Fibroblast of skin of scalp (primary cell): ENCODE measurements at regions not wholly inside any gene's neighbourhood (a gene's known extent, or its start where the extent isn't known, plus 50 kb on each side); places are given as distances from the start of the nearest gene placed in this dataset.
"Not testable (repeated sequence)": the region's sequence is repeated elsewhere in the genome, so short reads cannot be mapped to it uniquely, and the experiment has no call there.

Experiments
- DNase-seq: peaks from one replicate; pipeline ENCODE4 v3.0.0-alpha.2; 2013

DNA sequence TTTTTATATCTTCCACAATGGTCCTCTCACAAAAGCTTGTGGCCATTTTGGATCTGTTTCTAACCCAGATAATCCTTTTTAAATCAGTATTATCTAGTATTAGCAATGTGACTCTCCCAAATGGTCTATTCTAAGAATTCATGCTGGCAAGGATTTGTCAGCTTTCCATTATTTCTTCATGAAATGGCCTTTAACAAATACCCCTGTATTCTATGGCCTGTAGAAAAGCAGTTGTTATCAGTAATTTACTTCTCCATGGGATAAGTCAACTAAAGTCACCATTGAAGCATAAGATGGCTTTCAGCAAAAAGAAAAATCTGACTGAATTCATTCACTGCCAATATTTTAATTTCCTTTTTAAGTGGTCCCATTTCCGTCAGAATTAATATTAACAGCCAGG, 346.4 kb upstream of the FAM174A start:
- DNase-seq, result no peak

DNA sequence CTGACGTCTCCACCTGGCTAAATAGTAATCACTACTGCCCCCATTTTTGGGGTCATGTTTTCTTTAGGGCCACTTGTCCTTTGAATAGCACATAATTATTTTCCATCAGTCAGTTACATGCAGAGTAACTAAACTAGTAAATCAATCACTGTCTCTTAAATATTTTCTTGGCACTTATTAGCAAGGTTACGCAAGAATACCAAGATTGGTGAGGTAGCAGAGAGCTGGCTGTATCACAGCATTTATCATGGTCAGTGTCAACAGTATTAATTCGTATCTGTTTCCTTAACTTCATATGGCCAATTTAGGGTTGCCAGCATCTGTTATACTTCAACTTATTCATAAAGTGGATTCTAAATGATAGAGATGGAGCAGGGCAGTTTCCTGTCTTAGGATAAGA, 346.8 kb upstream of the FAM174A start:
- DNase-seq, result no peak

DNA sequence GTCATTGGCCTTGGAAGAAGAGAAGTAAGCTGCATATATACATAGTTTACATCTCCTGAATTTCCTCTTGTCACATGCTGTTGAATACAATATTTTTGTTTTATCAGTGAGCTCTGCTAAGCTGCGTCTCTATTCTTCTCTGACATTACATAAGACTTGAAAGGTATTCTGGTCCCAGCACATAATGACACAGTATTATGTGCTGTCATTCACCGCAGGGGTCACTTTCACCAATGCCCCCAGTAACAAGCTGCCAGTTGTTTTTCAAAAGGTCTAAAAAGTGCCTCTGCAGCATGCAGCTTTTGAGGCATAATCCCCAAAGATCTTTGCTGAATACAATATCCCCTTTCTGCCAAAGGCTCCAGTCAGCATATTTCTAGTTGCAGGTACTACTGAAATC, 349.0 kb upstream of the FAM174A start:
- no peak for DNase-seq

DNA sequence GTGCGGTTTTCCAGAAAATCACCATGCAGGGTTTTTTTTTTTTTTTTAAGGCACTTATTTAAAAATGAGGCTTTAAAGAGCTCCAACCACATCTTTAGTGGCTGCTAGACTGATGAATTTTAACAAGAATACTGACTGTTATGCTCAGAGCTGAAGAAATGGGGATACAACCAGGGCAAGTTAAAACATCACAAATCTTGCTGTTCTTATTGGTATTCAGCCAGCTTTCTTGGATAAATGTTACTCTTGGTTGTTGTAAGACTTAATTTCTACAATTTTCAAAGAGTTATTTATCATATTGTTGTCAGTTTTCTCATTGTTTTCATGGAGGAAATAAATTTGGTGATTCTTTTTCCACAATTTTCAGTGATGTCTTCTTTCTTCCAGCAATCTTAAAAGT, 352.8 kb upstream of the FAM174A start:
- DNase-seq, result no peak

DNA sequence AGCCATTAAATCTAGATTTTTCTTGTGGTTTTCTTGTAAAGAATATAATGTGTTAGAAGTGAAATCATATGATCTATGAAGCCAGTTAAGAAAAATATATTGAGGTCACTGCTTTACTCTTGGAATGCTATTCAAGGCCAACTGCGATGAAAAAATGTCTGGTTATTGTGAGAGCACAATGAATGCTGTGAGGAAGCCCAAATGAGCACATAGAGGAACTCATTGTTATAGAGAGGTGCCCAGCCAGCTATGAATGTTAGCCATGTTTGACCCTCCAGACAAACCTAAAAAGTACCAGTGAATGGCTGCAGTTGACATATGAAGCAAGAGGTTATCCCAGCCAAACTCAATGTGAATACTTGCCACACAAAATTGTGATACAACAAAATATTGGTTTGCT, 359.8 kb upstream of the FAM174A start:
- DNase-seq, result no peak

DNA sequence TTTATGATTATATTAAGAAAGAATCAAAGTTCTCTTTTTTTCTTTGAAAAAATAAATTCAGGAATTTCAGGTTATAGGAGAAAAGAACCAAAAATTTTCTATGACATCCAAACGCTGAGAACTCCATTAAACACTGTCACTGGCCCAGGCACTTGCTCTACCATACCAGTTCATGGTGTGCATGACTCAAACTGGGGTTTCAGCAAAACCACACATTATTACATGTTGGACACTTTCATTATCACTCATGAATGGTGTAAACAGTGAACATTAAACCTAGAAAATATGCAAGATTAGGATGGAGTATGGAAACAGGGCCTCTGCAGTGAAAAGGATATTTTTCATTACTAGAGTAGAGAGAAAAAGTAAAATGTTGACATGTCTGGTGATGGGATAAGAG, 369.9 kb upstream of the FAM174A start:
- no peak for DNase-seq

DNA sequence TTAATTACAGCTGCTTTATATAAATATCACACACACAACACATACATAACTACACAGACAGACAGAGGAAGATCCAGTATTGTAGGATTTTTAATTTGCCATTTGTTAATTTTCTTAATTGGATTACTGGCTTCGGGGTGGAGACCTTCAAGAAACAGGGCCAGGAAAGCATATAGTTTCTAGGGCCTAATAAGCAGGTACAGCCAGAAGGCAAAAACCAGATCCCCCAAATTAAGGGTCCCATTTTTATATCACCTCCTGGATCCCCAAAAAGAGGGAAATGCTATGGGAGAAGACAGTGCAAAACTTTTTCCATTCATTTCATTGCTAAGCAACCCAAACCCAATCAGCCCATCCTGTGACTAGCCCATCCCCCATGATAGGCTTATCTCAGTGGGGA, 373.3 kb upstream of the FAM174A start:
- DNase-seq, result no peak

DNA sequence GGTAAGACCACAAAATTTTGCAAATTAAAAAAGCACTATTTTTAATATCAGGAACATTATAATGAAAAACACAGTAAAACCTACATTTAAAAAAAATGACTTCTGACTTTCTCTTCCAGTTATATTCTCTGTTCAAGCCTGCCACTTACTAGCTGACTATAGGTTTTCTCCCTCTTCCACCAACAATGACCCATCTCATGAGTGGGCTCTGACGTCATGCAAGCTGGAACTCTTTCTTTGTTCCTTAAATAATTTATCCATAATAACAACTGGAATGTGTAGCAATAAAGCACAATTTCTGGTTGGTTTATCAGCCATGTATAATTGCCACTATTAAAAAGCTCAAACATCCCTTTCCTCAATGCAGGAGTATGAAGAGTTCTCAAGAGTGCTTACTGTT, 378.1 kb upstream of the FAM174A start:
- no peak for DNase-seq

DNA sequence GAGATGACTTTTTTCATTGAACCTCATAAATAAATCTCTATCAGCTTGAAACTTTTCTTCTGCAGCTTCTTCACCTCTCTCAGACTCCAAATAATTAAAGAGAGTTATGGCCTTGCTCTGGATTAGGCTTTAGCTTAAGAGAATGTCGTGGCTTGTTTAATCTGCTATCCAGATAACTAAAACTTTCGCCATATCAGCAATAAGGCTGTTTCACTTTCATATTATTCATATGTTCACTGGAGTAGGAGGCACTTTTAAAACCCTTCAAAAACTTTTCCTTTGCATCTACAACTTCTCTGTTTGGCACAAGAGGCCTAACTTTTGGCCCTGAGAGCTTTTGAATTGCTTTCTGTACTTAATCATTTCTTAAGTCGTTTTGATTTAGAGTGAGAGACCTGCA, 386.9 kb upstream of the FAM174A start:
- no peak for DNase-seq

DNA sequence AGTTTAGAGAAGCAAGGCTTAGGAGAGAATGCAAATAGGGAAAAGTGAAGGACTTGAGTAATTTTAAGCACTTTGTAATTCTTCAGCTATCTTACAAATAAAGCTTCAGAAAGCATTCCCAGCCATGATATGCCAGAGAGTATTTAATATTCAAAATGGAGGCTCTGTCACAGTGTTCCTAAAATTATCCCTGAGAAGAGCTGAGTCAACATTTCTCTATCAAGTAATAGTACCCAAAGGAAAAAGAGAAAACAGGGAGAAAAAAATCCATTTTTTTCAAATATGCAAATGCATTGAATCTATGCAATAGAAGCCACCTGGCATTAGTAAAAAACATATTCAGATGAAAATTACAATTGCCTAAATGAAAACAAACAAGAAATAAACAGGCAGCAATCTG, 392.6 kb upstream of the FAM174A start:
- DNase-seq, result no peak

DNA sequence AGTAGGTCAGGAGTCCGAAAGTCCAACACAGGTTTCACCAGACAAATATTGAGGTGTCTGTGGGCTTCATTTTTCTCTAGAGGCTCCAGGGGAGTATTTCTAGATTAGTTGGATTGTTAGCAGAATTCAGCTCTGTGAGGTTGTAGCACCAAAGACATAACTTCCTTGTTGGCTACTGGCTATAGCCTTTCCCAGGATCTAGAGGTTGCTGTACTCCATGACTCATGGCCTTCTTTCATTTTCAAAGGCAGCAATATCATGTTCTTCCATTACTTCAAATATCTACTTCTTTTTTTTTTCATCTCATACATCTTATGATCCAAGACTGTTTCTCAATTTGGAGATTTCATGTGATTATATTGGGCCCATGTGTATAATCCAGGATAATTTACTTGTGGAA, 404.0 kb upstream of the FAM174A start:
- DNase-seq, result no peak

DNA sequence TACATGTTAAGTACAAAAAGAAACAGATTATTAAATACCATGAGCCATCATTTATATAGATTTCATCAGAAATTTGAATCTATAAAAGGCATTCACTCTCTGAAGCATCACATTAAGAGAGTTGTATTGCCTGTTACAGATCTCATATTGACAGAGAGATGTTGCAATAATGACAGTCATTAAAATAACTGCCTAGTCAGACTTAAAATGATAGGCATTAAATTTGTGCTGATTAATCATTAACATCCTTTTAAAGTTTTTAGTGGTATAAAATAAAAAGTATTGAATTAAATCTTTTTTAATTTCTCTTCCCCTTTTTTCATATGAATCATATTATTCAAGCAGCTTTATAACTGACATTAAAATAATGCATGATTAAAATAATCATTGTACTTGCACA, 404.9 kb upstream of the FAM174A start:
- no peak for DNase-seq

DNA sequence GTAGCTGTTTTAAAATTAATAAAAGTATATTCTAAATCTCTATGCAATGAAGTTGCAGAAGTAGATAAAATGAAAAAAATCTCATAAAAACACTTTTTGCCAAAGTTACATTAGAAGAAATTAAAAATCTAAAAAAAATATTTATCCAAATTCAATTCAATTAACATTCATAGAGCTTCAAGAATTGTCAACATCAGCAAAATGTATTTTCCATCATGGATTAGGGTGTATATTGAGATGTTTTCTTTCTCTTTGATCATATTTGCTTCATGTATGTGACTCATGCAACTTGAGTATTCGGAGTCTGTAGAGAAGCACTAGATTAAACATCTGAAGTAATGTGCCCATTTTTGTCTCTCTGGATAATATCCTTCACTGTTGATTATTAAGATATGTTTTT, 415.3 kb upstream of the FAM174A start:
- DNase-seq, result no peak

DNA sequence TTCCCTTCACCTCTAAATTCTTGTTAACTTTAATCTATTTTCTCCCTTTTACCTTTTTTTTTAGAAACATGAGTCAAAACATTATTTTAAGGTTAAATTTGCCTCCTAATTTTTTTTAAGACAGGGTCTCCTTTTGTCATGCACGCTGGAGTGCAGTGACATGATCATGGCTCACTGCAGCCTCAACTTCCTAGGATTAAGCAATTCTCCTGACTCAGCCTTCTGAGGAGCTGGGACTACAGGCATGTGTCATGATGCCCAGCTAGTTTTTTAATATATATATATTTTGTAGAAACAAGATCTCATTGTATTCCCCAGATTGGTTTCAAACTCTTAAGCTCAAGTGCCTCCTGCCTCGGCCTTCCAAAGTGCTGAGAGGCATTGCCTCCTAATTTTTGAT, 424.7 kb upstream of the FAM174A start:
- no peak for DNase-seq

DNA sequence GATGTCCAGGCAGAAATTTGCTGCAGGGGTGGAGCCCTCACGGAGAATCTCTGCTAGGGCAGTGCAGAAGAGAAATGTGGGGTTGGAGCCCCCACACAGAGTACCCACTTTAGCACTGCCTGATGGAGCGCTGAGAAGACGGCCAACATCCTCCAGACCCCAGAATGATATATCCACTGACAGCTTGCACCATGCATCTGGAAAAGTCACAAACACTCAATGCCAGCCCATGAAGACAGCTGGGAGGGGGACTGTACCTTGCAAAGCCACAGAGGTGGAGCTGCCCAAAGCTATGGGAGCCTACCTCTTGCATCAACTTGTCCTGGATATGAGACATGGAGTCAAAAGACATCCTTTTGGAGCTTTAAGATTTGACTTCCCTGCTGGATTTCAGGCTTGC, 426.3 kb upstream of the FAM174A start:
- no peak for DNase-seq

DNA sequence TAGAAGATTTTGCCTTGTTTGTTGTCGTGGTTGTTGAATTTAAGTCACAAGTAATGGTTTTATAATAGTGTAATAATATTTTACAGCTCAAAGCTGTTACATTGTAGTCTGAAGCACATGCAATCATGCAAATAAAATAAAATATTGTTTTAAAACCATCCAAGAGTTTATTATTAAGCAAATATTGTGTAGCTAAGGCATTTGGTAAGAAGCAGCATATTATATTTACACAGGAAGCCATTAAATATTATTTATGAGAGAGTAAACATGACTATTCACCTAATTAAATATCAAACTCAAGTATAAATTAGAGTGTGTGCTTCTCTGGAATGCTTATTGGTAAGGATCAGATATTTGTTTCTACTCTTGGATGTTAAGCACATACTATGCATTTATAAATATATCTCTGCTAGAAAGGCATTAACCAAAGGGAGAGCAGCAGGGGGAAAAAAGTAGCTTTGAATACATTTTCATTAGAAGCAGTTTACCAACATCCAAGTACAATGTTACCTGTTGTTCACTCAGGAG, 431.5 kb upstream of the FAM174A start:
- DNase-seq, result not testable (repeated sequence)

DNA sequence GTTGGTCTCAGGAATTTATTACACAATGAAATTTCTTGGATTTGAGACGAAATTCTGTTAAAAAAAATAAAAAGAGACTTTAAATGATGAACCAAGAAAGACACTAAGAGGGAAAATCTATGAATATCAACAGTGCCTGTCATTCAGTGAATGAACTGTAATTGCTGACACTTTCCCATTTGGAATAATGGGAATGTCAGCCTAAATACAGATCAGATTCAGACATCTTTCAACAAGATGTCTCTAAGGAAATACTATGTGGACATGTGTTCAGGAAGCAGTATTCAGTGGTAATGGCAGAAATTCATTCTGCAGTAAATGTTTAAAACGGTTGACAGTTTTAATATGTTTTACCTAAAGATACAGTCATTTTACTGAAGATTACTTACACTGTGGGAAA, 433.7 kb upstream of the FAM174A start:
- not testable (repeated sequence) for DNase-seq

DNA sequence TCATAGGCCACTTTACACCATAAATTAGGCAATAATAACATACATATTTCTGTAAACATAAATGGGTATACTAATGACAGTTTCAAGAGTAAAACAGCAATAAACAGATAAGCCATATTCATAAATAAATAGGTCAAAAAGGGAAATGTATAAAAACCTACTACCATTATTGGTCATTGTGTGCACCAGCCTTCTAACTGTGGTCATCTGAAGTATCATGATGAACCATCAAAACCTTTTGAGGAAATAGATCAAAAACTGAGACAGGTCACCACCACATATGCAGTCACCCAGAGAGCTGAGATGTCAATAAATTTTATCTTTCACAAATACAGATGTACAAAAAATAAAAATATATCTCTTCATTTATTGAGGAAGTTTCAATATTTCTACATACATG, 438.8 kb upstream of the FAM174A start:
- not testable (repeated sequence) for DNase-seq

DNA sequence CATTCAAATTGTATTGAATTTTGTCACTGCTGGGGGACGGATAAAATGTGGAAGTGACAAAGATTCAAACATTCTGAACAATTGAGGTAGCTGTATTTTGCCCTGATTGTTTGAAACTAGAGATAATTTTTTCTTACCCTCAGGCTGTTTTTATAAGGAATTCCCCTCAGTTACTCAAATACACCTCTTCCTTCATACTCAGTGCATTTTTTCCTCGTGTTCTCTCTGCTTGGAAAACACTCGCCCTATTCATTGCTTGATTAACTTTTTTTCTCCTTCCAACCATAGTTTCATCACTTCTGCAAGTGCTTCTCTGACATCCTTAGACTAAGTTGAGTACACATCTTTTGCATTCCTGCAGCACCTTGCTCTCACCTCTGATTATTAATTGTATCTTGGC, 454.5 kb upstream of the FAM174A start:
- not testable (repeated sequence) for DNase-seq

DNA sequence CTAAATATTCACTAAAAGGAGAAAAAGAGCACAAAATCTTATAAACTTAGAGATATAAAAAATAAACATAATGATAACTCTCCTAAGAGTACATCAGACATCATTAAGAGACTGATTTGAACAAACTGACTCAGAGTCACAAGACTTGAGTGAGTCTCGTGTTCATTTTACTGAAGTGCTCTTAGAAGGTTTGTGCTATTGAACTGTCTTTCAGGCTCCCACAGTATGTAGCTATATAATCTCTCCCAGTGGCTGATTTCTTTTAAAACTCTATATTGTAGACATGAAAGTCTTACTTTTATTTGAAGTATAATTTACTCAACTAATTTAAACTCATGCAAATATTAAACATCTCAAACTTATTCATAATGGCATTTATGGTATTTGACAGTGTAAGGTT, 456.0 kb upstream of the FAM174A start:
- DNase-seq, result not testable (repeated sequence)

DNA sequence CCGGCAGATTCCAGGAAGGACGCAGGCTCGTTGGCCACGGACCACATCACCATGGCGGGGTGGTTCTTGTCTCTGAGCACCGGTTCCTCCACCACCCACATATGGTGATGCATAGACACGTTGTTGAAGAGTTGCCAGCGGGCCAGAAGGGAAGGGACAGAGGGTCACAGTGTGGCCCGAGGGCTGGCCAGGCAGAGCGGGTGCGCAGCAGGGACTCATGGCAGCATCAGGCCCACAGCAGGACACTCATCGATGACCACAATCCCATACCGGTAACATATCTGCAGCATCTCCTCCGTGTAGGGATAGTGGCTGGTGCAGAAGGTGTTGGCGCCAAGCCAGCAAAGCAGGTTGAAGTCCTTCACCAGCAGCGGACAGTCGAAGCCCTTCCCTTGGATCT, 469.2 kb upstream of the FAM174A start:
- DNase-seq, result not testable (repeated sequence)

DNA sequence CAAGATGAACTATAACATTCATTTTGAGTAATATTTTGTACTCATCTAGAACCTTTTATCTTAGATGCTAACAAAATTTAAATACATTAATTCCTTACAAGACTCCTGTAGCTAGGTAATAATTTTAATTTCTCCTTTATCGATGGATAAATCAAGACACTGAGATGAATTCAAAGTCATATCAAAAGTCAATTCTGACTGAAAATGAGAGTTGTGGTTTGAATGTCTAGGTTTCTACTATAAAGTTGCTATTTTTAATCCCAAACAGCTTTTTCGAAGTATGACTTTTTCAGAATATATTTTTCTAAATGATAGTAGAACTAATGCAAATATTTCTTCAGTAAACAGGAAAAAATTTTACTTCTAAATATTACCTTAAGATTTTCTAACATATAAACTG, 491.7 kb upstream of the FAM174A start:
- no peak for DNase-seq

DNA sequence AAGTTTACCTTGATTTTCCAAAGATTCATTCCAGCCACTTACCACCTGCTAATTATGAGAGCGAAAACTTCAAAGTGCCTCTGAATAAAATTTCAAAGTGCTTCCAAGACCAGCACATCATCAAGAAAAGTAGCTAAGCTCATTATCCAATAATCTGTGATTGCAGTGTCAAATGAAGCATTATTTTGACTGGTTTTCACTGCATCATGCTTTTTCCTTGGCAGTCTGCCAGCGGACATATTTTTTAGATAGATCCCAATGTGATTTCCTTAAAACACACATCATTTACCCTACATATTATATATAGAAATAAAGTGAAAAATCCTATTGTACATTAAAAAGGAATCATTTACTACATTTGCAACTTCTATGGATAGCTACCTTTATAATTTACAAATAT, 508.6 kb upstream of the FAM174A start:
- no peak for DNase-seq

DNA sequence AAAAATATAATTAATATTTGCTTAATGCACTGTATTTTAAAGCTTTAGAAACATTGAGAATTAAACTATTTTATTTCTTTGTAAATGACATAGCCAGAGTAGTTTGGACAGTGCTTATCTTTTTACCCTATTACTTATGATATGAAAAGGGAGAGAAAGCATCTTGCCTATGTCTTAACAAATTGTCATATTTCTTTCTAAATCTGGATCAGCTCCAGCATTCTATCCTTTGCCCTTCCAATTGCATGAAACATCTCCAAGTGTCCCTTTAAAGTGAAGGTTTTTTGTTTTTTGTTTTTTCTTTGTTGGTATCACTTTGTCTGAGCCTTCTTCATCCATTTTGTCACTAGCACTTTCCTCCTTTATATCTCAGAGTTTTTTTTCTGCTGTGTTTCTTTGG, 511.6 kb upstream of the FAM174A start:
- DNase-seq, result no peak

DNA sequence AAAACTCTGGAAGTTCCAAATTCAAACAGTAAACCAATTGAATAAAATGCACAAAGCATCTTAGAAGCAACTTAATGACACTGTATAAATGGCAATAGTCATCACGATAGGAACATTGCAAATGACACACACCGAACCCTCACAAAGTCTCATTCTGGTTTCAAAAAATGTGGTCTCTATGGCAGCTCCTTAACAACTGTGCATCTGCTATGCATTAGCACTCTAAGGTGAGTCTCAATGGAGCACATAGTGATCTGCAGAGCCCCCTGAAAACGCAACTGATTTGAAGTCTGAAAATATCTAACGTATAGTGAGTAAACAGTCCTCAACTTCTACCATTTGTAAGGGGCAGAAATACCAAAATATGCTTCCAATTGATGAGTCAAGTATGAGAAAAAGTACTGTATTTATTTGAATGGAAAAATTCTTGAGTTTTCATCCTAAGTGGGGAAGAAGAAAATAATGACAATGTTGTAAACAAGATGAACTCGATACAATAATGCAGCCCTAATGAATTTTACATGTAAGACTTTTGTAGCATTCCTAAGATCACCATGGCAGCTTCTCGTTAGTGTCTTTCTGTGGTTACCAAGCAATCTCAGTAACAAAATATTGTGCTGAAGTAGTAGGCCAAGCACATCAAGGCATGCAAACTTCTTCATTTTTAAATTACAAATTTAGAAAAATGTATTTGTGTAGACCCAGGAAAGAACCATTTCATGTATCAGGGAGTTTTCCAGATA, 517.5 kb upstream of the FAM174A start:
- DNase-seq, result no peak
